SW 1271 (cell line): ENCODE measurements at regions not wholly inside any gene's neighbourhood (a gene's known extent, or its start where the extent isn't known, plus 50 kb on each side); places are given as distances from the start of the nearest gene placed in this dataset.

Experiments used
- DNase-seq, 2 experiments: peaks; one replicate each; lab custom pipeline; 2025; lab: John Stamatoyannopoulos, UW

DNA sequence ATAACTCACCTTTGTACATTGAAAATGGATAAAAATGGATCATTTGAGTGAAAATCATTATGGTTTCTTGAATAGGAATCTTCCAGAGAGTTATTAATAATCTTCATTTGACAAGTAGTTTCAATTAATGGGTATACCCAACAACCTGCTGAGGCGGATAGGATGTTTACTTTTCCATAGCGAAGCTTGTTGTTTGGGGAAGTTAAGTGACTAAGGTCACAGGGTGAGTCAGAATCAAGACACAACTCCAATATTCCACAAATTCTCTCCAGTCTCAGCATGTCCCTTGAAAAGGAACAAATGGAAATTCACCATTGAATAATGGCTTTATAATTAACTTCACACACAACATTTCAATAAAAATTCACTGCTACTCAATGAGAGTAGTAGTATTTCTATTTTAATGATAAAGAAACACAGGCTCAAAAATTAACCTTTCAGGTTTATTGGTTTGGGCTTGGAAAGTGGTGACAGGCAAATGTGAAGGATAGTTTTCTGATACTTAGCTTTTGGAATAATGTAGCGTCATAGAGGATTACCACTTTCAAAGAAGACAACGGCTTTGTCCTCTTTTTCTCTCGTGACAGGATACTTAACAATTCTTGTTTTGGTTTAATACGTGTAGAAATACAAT is 211.3 kb downstream of the GPD2 start:
- DNase-seq = no peak

DNA sequence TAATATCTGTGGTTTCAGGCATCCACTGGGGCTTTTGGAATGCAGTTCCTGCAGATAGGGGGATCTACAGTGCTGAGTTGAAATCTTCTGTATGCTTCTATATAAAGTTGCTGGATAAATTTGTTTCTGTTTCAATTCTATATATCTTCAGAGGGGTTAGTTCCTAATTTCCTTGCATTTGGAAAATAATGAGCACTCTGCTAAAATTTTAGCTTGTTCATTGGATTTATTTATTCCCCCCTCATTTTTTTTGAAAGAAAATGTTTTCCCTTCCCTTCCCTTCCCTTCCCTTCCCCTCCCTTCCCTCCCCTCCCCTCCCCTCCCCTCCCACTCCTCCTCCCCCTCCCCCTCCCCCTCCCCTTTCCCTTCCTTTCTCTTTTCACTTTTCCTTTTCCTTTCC is 212.3 kb downstream of the GPD2 start:
- DNase-seq = no peak

DNA sequence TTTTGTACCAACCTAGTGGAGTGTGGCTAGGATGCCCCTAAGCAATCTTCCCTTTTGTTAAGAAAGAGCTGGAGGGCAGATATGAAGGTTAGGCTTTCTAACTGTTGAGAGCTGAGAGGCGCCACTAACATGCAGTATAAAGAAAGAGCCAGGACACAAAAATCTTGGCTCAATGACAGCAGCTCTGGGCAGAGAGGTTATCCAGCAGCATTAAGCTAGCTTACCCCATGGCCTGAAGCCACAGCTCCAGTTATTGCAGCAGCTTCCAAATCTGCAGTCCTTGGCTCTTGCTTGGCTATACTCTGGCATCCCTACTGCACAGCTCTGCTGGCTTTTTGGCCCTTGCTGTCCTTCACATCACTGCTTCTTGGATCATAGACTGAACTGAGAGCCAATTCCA is 213.4 kb downstream of the GPD2 start:
- DNase-seq = no peak

DNA sequence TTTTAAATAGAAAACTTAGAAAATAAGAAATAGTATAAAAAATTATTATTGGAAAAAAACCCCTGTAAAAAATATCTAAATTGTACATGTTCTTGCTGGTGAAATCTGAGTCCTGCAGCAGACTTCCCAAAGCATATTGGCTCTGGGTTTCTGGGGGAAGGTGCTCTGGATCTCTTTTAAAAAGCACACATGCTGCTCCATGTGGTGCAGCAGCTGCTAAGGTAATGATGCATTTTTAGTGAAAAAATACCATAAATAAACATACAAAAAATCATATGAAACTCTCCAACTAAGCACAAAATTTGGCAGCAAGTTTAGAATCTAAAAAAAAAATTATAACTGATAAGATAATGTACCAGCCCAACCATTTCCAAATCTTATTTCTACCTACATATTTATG is 216.5 kb downstream of the GPD2 start:
- no peak for DNase-seq

DNA sequence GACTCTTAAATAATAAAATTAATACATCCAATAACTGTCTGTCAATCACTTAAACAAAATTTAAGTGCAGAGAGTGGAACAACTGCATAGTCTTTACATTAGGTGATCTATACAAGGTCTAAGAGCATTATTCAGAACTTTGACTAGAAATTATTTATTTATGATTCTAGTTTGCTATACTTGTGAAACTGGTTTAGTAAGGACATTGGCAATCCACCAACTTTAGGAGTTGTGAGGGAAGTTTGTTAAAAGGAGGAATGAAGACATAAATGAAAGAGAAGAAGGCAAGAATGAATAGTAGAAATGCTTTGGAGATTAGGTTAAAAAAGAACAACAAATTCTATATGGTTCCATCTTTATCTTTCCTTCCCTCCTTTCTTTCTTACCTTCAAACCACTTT is 217.5 kb downstream of the GPD2 start:
- DNase-seq = no peak

DNA sequence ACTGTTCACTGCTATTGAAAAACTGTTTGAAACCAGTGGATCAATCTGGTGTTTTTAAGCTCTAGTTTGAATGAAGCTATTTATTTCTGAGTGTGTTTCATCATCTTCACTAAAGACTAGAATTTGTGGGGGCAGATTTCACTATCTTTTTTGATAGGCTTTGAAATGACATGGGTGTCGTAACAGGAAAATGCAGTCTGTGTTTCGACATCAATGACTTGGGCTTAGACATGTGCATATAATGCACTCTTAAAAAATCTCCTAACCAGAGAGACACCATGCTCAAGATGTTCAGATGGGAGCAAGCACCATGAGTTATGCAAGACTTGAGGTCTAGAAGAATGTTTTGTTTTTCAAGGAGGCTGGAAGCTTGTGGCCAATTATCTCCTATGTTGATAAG is 221.6 kb downstream of the GPD2 start:
- DNase-seq = no peak

DNA sequence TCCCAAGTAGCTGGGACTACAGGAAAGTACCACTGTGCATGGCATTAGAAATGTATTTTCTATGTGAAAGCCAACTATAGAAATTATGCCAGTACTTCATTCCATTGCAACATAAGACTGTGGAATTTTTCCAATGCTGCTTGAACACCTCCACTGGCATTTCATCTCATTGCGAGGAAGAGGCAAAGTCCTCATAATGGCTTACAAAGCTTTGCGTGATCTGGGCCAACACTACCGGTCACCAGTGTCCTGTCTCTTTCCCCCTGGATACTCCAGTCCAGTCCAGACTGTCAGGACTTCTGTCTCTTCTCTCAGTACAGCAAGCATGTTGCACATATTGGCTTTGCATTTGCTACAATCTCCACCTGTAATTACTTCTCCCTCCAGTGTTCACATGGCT is 223.5 kb downstream of the GPD2 start:
- DNase-seq = no peak

DNA sequence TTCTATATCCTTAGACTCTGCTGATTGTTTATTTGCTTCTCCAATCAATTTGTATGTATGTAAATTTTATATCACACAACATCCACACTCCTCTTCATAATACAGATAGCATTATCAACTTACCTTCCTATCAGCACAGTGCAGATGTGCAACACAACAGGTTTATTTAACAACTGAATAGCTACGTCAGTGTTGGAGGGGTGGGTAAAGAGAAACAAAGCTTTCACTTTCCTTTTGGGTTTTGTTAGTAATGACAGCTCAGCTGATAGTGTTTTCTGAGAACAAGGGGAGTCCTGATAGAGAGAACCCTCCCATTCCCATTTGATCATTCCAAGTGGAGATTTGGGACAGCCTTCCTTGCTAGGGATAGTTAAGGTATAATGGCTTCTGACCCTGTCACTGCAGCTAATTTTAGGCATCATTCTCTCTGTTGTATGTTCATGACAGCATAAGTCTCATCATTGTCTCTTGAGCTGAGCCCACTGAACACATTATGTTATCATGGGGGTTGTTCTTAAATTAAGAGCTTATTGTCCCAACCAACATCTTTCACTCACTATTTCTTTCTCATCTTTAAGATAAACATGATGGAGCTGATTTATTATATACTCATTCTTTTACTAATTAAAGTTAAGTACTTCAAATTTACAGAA is 227.7 kb downstream of the GPD2 start:
- DNase-seq = no peak

DNA sequence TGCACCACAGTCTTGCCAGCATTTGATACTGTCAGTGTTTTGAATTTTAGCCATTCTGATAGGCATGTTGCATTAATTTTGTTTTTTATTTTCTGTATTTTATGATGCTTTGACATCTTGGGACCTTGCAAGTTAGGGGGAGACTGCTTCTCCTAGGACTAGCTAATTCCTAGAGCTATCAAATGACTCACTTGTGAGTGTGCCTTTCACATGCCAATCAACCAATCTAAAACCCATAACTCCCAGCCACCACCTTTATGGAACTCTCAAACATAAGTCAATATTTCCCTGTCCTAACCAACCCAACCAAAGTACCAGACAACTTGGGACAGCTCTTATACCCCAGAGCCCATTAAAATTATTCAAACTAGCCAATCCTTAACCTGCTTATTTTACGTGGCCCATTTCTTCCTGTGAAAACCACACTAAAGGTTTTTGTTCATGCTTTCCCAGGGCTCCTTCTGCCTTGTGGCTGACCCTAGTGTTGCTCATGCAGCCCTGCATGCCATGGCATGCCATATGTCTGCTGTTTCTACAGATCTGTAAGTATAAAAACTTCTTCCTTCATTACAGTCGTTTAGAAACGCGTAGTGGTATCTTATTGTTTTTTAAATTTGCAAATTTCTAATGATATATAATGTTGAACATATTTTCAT is 230.1 kb downstream of the GPD2 start:
- no peak for DNase-seq

DNA sequence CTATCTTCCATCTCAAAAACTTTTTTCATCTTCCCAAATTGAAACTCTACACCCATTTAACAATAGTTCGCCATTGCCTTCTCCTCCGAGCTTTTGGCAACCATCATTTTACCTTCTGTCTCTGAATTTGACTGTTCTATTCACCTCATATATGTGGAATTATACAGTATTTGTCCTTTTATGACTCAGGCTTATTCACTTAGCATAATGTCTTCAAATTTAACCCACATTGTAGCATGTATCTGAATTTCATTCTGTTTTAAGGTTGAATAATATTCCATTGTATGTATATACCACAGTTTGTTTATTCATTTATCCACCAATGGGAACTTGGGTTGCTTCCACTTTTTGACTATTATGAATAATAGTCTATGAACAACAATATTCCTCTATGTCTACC is 233.9 kb downstream of the GPD2 start:
- DNase-seq = no peak

DNA sequence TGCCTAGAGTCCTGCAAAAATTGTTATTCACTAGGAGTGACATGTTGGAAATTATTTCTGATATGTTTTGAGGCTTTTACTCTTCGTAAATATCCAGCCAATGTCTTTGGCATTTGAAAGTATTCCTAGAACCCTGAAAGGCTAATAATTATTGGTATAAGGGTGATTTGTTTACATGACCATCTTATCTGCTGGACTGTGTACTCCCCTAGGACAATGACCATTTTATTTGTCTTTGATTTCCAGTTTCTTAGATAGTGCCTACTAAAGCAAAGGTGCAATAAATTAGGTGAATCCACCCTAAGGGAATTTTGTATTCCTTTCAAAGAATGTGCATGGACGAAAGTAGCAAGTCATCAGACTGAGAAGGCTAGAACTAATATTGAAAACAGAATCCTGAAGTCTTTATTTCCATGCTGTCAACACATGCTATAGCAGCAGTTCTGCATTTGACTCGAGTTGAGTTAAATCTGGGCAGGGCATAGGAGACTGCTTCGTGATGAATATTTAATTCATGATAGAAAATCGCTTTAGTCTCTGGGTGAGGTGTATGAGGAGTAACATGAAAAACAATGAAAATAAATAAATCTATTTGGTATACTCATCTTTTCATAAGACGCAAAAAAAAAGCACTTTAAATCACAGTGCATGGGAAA is 235.7 kb downstream of the GPD2 start:
- DNase-seq = no peak

DNA sequence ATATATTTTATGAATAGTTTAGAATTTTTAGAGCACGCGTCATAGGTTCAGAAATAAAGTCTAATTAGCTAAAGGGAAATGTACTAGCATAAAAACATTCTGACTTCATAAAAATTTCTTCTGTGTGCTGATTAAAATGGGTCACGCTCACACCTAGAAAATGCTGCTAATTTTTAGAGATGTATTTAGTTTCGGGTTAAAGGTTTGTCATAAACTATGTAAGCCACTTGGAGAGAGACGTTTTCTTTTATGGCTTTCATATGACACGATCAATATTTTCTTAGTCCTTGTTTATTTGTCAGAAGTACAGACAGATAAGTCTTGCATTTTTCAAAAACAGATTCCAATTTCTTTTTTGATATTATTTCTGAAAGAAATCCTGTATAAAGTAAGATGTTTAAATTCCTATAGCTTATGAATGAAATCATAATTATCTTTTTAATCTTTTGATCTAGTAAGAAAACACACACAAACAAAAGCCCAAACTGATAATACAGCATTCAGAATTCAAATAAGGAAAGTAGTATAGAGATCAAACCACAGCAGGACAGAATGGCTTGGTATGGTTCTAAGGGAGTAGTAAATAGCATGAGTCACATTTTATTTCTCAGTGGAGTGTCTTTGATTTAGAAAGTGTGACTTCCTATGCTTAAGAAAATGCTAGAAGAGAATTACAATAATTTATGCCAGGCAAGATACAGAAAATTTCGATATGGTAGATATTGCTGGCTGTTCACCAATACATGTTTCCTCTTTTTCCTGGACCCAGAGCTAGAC is 236.6 kb downstream of the GPD2 start:
- DNase-seq = no peak

DNA sequence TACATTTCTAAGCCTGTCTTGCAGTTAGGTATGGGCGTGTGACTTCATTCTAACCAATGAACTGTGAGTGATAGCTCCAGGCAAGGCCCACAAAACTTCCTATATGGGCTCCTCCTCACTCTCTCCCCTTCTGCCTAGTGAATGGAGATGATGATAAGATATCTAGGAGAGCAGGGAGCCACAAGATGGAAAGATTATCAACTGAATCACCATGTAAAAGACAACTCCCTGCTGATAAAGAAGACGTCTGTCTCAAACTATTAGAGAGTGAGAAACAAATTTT is 237.1 kb downstream of the GPD2 start:
- no peak for DNase-seq

DNA sequence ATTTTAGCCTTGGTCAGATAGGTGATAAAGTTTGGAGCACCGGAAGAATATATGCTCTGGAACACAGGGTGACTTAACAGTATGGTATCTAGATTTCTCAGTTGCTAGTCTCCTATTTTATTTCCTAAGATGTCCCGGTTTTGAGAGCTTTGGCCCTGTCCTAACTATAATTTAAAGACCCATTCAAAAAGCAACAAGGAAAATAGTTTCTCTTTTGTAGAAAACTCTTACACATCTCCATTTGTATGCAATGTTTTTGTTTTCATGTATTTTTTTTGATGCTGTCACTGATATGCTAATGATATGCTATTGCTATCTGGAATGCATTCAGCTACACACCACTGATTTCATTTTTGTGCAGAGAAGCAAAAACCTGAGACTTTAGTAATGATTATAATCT is 237.8 kb downstream of the GPD2 start:
- DNase-seq = no peak

DNA sequence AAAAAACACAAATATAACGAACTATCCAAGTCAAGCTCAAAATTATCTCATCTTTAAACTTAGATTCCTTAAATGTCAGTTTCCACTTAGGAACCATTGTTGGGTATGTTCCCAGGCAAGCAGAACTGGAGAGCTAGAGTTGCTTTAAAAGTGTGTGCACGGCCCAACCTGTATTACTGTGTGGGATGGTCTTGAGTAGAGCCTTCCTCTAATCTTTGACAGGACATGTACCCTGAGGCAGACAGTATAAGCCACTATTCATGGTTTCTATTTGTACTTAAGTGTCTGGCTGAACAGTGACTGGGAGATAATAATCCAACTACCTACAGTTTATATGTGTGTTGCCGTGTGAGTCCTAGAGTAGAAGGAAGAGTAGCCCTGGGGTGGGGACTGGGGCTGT is 239.7 kb downstream of the GPD2 start:
- DNase-seq = no peak

DNA sequence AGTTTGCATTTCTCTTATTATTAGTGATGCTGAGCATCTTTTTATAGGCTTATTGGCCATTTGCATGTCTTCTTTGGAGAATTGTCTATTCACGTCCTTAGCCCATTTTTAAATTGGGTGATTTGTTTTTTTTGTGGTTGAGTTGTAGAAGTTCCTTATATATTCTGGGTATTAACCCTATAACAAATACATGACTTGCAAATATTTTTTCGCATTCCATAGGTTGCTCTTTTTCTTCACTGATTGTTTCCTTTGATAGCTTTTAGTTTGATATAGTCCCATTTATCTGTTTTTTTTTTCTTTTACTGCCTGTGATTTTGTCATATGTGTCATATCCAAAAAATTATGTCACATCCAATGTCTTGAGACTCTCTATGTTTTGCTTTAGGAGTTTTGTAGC is 243.6 kb downstream of the GPD2 start:
- DNase-seq = no peak

DNA sequence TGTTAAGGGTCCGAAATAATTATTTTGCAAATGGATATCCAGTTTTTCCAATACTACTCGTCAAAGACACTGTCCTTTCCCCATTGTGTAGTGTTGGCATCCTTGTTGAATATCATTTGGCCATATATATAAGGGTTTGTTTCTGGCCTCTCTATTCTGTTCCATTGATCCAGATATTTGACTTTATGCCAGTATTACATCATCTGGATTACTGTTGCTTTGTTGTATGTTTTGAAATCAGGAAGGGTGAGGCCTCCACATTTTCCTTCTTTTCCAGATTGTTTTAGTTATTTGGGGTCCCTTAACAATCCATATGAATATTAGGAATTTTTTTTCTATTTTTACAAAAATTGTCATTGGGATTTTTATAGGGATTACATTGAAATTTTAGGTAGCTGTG is 244.1 kb downstream of the GPD2 start:
- DNase-seq = no peak

DNA sequence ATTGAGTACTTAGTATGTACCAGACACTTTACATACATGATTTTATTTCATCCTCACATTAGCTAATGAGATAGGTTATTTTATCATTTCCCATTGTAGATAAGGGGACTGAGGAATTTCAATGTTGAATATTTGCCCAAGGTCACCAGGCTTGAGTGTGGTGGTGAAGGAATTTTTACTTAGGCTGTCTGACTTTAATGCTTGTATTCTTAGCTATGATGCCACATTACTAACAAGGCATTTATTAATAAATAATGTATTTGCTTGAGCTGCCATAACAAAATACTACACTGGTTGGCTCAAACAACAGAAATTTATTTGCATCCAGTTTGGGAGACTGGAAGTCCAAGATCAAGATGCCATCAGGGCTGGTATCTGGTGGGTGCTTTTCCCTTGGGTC is 250.9 kb downstream of the GPD2 start:
- DNase-seq = no peak

DNA sequence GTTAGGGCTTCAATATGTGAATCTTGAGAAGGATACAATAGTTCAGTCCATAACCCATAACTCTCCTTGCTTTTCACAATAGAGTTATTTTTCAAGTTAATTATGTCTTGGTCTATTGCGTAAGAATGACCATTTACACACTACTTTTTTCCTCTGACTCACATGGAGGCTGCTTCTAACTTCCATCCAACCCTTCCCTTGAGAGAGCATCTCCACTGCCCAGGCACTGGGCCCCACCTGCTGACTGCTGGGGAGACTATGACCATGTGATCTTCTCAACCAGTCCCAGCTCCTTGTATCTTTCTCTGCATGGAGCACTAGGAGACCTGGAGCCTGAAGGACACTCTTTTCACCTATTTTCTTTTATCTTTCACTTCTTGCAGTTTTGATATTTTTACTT is 251.5 kb downstream of the GPD2 start:
- no peak for DNase-seq

DNA sequence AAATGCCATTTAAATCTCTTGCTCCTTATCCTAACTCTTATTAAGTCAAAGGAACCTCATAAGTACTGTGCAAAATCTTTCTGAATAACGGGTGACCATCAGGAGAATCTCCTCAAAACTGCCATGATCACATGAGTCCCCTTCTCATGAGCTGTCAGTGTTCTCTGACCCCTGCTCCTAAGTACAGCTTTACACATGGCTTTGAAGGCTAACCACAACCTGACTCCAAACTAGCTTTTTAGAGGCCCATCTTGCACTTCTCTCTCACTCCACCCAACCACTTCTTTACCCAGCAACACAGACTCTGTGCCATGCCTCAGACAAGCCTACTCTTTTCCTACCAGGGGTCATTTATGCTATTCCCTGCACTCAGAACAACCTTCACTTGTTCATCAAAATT is 253.8 kb downstream of the GPD2 start:
- DNase-seq = no peak

DNA sequence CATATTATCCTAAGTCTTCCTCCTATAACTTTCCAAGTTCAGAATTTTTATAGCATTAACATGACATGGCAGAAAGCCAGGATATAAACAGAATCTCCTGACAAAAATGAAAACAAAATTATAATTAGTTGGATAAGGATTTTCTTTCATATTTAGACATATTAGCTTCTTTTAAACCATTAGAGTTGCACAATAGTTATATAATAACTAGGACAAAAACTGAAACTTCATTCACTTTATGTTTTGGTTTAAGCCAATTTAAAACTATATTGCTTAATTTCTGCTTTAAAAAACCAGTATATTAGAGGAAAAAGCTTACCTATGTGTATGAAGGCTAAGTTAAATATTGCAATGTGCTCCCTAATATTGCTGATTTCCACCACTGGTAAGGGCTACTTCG is 254.8 kb downstream of the GPD2 start:
- no peak for DNase-seq

DNA sequence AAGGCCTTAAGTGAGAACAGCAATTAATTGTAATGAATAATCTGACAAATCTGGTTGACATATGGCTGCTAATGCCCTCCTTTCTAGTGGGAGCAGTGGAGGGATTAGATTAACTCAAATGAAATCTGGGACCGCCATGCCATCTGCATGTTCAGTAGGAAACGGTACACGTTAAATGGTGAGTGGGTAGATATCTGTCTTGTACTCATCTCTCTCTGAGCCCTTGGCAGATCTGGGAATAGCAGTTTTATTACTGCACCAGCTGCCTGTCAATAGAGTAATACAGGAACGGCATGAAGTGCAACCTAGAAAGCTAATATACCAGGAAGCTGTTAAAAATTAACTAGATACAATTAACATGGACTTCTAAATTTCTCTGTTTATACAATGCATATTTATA is 258.8 kb downstream of the GPD2 start:
- no peak for DNase-seq

DNA sequence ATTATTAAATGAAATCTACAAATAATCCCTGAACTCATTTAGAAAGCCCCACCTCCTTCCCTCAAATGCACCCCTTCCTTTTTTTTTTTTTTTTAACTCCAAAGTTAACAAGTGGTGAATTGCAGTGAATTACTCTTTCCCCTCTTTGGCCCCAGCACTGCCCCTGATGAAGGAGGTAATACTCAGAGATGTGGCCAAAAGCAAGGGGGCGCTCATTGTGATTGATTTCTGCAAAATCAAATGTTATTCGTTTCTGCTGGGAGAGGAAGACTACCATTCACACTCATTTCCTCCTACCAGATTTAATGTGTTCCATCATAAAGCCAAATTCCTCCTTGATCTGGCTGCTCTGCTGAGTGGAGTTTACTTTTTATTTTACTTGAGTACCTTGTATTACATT is 259.4 kb downstream of the GPD2 start:
- DNase-seq = no peak
